Astrocyte of the spinal cord (primary cell): ENCODE measurements at regions not wholly inside any gene's neighbourhood (a gene's known extent, or its start where the extent isn't known, plus 50 kb on each side); places are given as distances from the start of the nearest gene placed in this dataset.
"Not testable (repeated sequence)": the region's sequence is repeated elsewhere in the genome, so short reads cannot be mapped to it uniquely, and the experiment has no call there.

ENCODE experiments used
- DNase-seq: peaks from one replicate; pipeline ENCODE4 v3.0.0; 2011; ENCODE audit warnings: low read depth, low spot score
- H3K4me3 ChIP-seq: 2 replicates; pipeline ENCODE4 v1.5.1; 2011; ENCODE audit warnings: low read depth, mild to moderate bottlenecking, low read length, moderate library complexity
- CTCF ChIP-seq: IDR thresholded peaks from 2 replicates; pipeline ENCODE4 v1.5.1; 2012; ENCODE audit warnings: low read depth, mild to moderate bottlenecking, low read length, inconsistent platforms
- in situ Hi-C: cut with HindIII; loops from 2 replicates; pipeline ENCODE4 v1.10.0; 2017; ENCODE audit warnings: low sequenced_read_pairs

DNA sequence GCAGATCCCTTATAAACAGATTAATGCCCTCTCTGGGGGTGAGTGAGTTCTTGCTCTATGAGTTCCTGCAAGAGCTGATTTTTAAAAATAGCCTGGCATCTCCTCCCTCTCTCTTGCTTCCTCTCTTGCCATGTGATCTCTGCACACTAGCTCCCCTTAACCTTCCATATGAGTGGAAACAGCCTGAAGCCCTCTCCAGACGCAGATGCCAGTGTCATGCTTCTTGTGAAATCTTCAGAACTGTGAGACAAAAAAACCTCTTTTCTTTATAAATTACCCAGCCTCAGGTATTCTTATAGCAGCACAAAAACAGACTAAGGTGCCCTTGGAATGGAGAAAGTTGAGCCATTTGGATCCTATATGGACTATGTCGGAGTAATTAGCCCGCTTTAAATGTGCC is 559.7 kb upstream of the CYLC2 start:
- in situ Hi-C loops, result no loop called here
- no peak for TF ChIP-seq CTCF
- no peak overlapping the region for H3K4me3 ChIP-seq
- no peak for DNase-seq

DNA sequence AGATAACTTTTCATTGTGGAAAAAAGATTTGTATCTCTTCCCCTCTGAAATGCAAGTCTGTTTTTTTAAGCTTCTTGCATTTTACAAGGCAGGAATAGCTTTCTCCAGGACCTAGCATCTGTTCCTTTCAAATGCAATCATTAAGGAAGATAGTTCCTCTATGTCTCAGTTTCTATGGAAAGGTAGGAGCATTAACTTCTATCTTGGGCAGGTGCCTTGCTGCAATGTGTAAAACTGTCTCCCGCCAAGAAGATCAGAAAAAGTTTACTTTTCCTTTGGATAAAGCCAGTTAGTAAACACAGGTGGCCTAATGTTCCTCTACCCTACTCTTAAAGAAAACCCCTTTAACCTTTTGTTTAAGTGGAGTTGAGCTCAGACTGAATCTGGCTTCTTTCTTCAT is 560.6 kb upstream of the CYLC2 start:
- DNase-seq, result no peak
- in situ Hi-C loops, result no loop called here
- no peak for TF ChIP-seq CTCF
- no peak overlapping the region for H3K4me3 ChIP-seq

DNA sequence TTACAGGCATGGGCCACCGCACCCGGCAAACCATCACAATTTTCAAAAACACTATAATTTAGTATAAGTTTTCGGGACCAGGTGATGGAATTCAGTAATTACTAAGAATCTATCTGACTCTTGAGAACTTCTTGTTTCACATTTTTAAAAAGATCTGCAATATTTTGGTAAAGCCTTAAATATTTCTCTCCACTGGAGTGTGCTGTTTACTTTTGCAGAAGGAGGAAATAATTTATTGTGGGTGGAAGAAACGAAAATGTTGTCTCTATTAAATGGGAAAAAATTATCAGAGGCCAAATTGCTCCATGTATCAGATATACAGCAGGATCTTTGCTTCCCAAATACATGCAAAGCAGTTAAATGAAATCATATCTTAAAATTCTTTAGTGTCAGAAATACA is 566.8 kb upstream of the CYLC2 start:
- TF ChIP-seq CTCF, result no peak
- H3K4me3 ChIP-seq, result no peak overlapping the region
- in situ Hi-C loops, result no loop called here
- DNase-seq, result no peak

GRCh38 chr9:102416251-102416650 is 578.9 kb upstream of the CYLC2 start:
- H3K4me3 ChIP-seq, in situ Hi-C loops, DNase-seq: not testable (repeated sequence)

GRCh38 chr9:102405218-102405867 is 589.8 kb upstream of the CYLC2 start:
- no peak for DNase-seq
- in situ Hi-C loops, result no loop called here
- H3K4me3 ChIP-seq, result no peak overlapping the region
- no peak for TF ChIP-seq CTCF

- TF ChIP-seq CTCF, result no peak
- H3K4me3 ChIP-seq, result no peak overlapping the region
- DNase-seq, result no peak
- in situ Hi-C loops, result no loop called here
These were observed 591.6 kb upstream of the CYLC2 start for GRCh38 chr9:102403514-102403913.

DNA sequence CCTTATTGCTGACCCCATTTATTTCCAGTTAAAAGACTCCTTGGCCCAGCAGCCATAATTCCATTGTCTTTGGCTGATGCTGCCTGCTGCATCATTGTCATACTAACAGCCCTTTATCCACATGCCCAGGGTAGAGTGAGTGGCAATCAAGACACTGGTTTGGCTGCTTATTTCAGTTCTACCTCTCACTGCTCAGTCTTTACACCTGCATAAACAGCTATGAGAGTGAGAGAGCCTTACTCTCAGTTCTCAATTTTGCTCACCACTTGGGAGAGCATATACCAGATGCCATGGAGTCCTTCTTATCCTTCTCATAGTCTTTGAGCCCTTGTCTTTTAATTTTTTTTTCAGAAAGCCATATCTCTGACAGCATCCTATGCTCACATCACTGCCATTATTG is 596.9 kb upstream of the CYLC2 start:
- TF ChIP-seq CTCF, result no peak
- in situ Hi-C loops, result no loop called here
- H3K4me3 ChIP-seq, result no peak overlapping the region
- no peak for DNase-seq

GRCh38 chr9:102385620-102386019 is 609.5 kb upstream of the CYLC2 start:
- H3K4me3 ChIP-seq, in situ Hi-C loops, DNase-seq: not testable (repeated sequence)
